ENCODE measurements at regions not wholly inside any gene's neighbourhood (a gene's known extent, or its start where the extent isn't known, plus 50 kb on each side); places are given as distances from the start of the nearest gene placed in this dataset.
"Not testable (repeated sequence)": the region's sequence is repeated elsewhere in the genome, so short reads cannot be mapped to it uniquely, and the experiment has no call there.

DNA sequence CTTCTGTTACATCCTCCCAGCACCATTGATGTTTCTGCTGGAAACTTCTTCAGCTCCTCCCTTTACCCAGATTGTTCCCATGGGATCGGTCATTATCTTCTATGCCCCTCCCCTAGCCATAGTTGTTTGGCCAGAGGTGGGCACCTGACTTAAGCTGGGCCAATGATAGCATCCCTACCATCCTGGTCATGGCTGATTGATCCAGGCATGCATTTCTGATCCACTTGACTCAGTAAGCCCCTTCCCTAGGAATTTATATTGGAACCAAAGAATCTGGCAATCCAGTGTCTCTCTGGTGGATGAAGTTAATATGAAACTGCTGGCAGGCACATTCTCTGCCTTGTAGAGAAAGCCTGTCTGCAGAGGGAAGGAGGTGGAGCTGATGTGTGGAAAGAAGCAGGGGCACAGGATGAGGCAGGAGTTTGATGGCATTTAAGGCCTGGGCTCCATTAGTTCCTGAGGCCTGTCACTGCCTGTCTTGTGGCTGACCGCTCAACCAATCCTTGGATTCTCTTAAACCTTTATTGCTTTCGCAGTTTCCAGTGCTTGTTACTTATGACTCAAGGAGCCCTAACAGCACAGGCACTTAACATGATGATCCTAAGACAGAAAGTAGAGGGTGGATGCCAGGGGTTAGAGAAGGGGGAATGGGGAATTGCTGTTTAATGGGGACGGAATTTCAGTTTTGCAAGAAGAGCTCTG, 152.4 kb downstream of the ABCC12 start:
- DNase-seq, result no peak

- DNase-seq, result no peak
Observed at GRCh38 chr16:48001324-48001895, 154.4 kb downstream of the ABCC12 start.

GRCh38 chr16:48000622-48001021, 155.2 kb downstream of the ABCC12 start:
- no peak for DNase-seq

DNA sequence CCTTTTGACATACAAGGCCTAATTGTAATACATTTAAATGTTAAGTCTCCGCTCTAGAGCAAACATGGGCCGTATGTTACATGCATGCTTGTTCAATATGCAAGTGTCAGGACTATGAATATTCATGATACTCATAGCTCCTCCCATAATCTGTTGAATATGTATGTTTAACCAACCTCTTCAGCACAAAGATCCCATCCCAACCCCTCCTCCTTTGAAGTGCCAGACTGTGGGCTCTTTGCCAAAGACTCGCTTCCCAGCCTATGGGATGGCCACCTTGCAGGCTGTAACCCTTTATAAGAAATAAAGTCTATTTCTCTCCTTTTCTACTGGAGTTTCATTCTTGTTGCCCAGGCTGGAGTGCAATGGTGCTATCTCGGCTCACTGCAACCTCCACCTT, 156.2 kb downstream of the ABCC12 start:
- DNase-seq, result no peak

DNA sequence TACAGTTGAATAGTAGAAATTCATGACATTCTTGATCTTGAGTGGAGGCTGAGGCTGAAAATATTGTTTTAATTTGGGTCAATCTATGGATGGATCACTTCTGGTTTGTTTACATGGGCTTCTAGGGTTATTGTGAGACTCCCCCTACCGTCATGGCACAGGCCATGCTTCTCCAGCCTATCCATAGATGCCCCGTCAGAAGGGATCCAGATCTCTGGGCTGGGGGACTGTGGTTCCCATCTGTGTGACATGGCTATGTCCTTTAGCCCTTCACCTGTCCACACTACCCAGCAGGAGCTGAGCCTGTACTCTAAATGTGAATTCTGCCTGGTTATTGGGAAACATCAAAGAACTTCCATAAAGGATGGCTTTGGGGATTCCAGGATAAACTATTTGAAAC, 160.4 kb downstream of the ABCC12 start:
- no peak for DNase-seq

- DNase-seq, result no peak
Observed at GRCh38 chr16:47991491-47991890, 164.3 kb downstream of the ABCC12 start.

DNA sequence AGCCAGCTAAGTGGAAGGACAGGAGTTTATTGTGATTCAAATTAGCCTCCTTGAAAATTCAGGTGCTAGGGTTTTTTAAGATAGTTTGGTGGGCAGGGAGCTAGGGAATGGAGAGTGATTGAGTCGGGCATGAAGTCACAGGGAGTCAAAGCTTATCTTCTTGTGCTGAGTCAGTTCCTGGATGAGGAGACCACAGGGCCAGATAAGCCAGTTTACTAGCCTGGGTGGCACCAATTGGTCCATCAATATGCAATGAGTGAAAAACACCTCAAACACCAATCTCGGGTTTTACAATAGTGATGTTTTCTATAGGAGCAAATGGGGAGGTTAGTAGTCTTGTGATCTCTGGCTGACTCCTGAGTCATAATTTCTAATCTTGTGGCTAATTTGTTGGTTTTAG, 165.1 kb downstream of the ABCC12 start:
- no peak for DNase-seq

- DNase-seq, result no peak
Observed at GRCh38 chr16:47987136-47987535, 168.7 kb downstream of the ABCC12 start.

- DNase-seq, result no peak
Observed at GRCh38 chr16:47986031-47986430, 169.8 kb downstream of the ABCC12 start.

DNA sequence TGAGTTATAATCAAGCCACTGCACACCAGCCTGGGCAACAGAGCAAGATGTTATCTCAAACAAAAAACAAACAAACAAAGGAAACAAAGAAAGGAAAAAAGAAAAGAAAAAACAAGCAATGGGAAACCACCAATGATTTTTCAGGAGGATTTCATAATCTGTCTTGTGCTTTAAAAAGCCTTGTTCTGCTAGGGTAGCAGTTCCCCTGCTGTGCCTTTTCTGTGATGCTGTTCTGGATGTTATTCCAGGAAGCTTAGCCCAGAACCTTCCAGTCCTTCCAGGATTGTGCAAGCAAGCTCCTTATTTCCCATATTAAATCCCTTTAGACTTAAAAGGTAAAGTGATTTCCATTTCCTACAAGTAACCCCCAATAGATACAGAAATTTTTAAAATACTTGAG, 171.1 kb downstream of the ABCC12 start:
- DNase-seq, result no peak

GRCh38 chr16:47983999-47984580, 171.7 kb downstream of the ABCC12 start:
- DNase-seq, result no peak

DNA sequence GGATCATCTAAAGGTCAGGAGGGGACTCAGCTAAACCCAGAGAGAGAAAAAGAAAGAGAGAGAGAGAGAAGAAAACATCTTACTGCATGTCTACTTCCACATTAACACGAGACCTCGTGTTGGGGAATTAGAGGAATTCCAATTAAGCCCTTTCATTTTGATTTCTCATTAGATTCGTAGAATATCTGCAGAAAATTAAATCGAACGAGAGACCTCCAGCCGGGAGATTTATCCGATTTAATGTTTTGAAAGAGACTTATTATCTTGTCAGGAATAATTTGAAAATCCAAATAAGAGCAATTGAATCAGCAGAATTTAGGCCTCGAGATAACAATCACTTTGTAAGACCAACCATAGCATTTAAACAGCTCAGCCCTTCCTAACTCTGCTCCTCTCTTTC, 175.6 kb downstream of the ABCC12 start:
- no peak for DNase-seq

GRCh38 chr16:47979616-47980182, 176.1 kb downstream of the ABCC12 start:
- no peak for DNase-seq

- no peak for DNase-seq
Observed at GRCh38 chr16:47979164-47979520, 176.7 kb downstream of the ABCC12 start.

- no peak for DNase-seq
Observed at GRCh38 chr16:47978491-47979163, 177.2 kb downstream of the ABCC12 start.

- no peak for DNase-seq
Observed at GRCh38 chr16:47977802-47978201, 178.0 kb downstream of the ABCC12 start.

- no peak for DNase-seq
Observed at GRCh38 chr16:47976636-47977210, 179.1 kb downstream of the ABCC12 start.

GRCh38 chr16:47974971-47975370, 180.8 kb downstream of the ABCC12 start:
- not testable (repeated sequence) for DNase-seq

DNA sequence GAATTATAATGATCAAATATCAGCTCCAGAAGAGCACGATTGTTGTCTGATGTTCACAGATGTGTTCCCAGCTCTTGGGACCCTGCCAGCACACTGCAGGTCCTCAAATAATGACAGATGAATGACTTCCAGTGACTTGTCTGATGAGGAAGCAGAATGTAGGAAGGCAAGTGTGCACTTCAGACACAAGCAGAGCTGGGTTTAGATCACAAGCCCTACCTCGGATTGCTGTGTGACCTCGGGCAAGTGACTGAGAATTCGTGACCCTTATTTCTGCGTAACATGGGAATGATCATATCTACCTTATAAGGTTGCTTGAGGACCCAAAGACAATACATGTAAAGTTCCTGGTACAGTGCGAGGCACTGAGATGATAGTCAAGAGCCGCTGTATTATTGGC, 182.2 kb downstream of the ABCC12 start:
- DNase-seq, result no peak

- DNase-seq, result no peak
Observed at GRCh38 chr16:47972246-47972985, 183.4 kb downstream of the ABCC12 start.

GRCh38 chr16:47971225-47971624, 184.6 kb downstream of the ABCC12 start:
- DNase-seq, result no peak

GRCh38 chr16:47970291-47970931, 185.4 kb downstream of the ABCC12 start:
- no peak for DNase-seq

All from CD4-positive, alpha-beta T cell treated with Interleukin-17A for 1 hour (primary cell).